Activated CD8-positive, alpha-beta memory T cell treated with anti-CD3 and anti-CD28 coated beads, Interleukin-2, amount 10 ng/mL, durations not matched to agents 7 days and 5 days (primary cell): ENCODE measurements at regions not wholly inside any gene's neighbourhood (a gene's known extent, or its start where the extent isn't known, plus 50 kb on each side); places are given as distances from the start of the nearest gene placed in this dataset.

Source experiments
- ATAC-seq: fragments of 150-1000 bp; cut with Tn5 transposase; one replicate; pipeline ENCODE4 v1.10.0; 2021; ENCODE audit warnings: moderate library complexity
- CTCF ChIA-PET: fragments of 350-600 bp; sonication (Branson Sonifier 250); formaldehyde crosslinking; loops from one replicate; lab custom pipeline; 2021; ENCODE audit warnings: antibody characterized with exemption; lab: Charles Lee
- DNase-seq: peaks from one replicate; pipeline ENCODE4 v3.0.0-alpha.2; 2020
- H3K27ac Mint-ChIP-seq: one replicate; pipeline ENCODE4 v1.8.0; 2021; ENCODE audit warnings: mild to moderate bottlenecking, mixed read lengths
- H3K27me3 Mint-ChIP-seq: one replicate; pipeline ENCODE4 v1.8.0; 2021; ENCODE audit warnings: mixed read lengths
- H3K36me3 Mint-ChIP-seq: one replicate; pipeline ENCODE4 v1.8.0; 2021; ENCODE audit warnings: mild to moderate bottlenecking, mixed read lengths
- H3K4me1 Mint-ChIP-seq: one replicate; pipeline ENCODE4 v1.8.0; 2021; ENCODE audit warnings: mixed read lengths
- H3K4me3 Mint-ChIP-seq: one replicate; pipeline ENCODE4 v1.8.0; 2021; ENCODE audit warnings: mild to moderate bottlenecking, moderate library complexity, mixed read lengths
- H3K9me3 Mint-ChIP-seq: one replicate; pipeline ENCODE4 v1.8.0; 2022; ENCODE audit warnings: low read depth, mixed read lengths

- Mint-ChIP-seq H3K4me3 (no peak overlapping the region), H3K27ac (no peak overlapping the region), H3K27me3 (peaks cover 68% of the 10 kb centered on the region), H3K4me1 (peaks cover 4% of the 10 kb centered on the region), H3K9me3 (no peaks in the 10 kb centered on the region), H3K36me3 (no peaks in the 10 kb centered on the region)
- DNase-seq (no peak), ATAC-seq (peak; percentile 36)
- CTCF ChIA-PET, result interaction anchor here (0.9 kb wide), 1 partner anchor 200 kb away, joined by 4 read pairs; no protein-coding TSS in a partner anchor
Measured at GRCh38 chr4:82044141-82044993, 329.4 kb downstream of the HNRNPD start.

DNA sequence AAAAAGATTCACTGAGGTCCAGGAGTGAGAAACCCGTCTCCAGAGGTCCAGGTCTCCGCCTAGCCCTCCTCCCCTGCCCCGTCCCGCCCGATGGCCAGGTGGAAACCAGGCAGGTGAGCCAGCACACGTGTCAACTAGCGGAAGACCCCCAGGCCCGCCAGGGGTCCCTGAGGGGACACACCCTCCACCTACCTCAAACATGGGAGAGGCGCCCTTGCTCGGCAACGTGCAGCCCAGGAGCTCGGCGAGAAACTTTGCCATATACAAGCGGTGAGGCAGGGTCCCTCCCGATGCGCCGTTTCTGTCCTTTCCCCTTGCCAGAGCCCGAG lies 330.0 kb downstream of the HNRNPD start:
- CTCF ChIA-PET, result no interaction called here
- peaks cover 73% of the 10 kb centered on the region for H3K27me3 Mint-ChIP-seq
- H3K4me1 Mint-ChIP-seq, result peaks cover 4% of the 10 kb centered on the region
- no peak for ATAC-seq
- H3K36me3 Mint-ChIP-seq, result no peaks in the 10 kb centered on the region
- no peak overlapping the region for H3K4me3 Mint-ChIP-seq
- H3K27ac Mint-ChIP-seq, result no peak overlapping the region
- DNase-seq, result no peak
- H3K9me3 Mint-ChIP-seq, result no peaks in the 10 kb centered on the region

DNA sequence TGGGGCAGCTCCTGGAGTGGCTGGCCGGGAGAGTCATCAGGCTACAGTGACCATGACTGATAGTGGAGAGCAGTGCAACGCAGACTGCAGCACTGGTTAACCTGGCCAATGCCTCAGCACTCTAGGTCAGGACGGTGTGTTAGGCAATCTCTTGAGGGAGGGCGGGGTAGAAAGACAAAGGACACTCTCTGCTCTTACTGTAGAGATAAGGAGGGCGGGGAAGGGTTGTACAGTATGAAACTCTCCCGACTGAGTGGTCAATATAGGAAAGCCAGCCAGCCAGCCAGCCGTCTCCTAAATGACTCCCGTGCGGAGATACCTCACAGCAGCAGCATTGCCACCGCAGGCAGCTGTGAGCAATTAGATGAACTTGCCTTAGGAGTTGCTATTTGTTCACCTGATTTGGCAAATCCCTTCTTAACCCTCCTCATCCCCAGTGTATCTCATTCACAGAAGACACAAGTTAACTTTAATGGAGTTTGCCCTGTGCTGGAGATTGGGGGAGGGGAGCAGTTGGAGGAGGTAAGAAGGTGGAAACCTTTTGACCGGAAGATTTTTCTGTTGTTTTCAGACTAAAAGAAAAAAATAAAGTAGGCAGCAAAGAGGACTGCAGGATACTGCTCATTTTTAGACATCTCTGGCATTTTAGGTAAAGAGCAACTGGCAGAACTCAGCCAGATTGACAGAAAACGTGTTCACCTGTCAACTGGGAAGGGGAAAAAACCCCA lies 330.5 kb downstream of the HNRNPD start:
- Mint-ChIP-seq H3K27me3 (peaks cover 77% of the 10 kb centered on the region), H3K9me3 (no peaks in the 10 kb centered on the region), H3K36me3 (no peaks in the 10 kb centered on the region), H3K27ac (no peak overlapping the region), H3K4me1 (peaks cover 4% of the 10 kb centered on the region), H3K4me3 (no peak overlapping the region)
- CTCF ChIA-PET, result no interaction called here
- DNase-seq (no peak), ATAC-seq (no peak)

DNA sequence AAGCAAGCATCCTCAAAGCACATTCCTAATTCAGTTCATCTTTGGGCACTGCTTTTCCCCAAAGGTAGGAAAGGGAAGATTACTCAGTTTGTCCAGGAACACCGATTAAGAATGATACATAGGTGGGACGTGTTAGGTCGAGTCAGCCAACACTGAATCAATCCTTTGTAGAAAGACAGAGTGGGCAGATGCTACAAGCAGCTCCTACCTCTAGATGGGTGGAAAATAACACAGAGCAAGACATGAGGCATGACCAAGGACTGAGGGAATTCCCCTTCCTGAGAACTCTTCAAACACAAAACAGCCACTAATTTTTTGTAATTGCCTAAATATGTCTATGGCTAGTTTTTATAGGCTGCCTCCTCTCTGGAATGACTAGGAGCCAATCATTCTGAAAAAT lies 331.7 kb downstream of the HNRNPD start:
- Mint-ChIP-seq H3K4me1 (peaks cover 2% of the 10 kb centered on the region), H3K36me3 (no peaks in the 10 kb centered on the region), H3K4me3 (no peak overlapping the region), H3K27ac (no peak overlapping the region), H3K9me3 (no peaks in the 10 kb centered on the region), H3K27me3 (peaks cover 73% of the 10 kb centered on the region)
- CTCF ChIA-PET, result no interaction called here
- ATAC-seq (no peak), DNase-seq (no peak)

DNA sequence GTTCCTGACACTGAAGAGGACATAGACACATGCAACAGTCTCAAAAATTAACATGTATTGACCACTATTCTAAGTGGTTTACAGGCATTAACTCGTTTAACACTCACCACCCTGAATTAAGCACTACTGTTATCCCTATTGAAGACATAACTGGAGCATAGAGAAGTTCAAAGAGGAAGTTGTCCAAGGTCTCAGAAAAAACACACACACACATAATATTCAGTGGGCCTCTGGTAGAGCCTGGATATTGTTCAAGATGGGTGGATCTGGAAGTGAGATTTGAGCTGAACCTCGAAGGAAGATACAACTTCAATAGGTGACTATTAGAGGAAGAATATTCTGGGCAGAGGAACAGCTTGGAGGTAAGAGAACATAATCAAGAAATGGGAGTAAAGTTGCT lies 334.9 kb downstream of the HNRNPD start:
- CTCF ChIA-PET, result no interaction called here
- Mint-ChIP-seq H3K9me3 (no peaks in the 10 kb centered on the region), H3K36me3 (no peaks in the 10 kb centered on the region), H3K4me3 (no peak overlapping the region), H3K27ac (no peak overlapping the region), H3K4me1 (peaks cover 2% of the 10 kb centered on the region), H3K27me3 (peaks cover 59% of the 10 kb centered on the region)
- DNase-seq, result no peak
- ATAC-seq, result no peak

DNA sequence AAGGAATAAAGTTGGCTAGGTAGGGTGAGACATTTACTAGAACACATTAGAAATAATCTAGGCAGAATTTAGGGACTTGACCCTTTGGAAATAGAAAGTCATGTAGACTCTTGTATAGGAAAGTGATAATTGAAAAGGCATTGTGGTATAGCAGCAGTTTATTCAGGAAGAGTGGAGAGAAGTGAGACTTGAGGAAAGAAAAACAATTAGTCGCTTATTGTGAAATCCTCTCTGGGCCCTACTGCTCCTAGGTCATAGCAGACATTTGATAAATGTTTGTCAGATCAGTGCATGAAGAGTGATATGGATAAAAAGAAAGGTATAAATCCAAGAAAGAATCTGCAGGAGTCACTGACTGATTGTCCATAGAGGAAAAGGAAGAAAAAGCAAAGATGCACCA lies 337.6 kb downstream of the HNRNPD start:
- ATAC-seq, result no peak
- H3K4me1 Mint-ChIP-seq, result peaks cover 6% of the 10 kb centered on the region
- H3K27ac Mint-ChIP-seq, result no peak overlapping the region
- CTCF ChIA-PET, result no interaction called here
- H3K9me3 Mint-ChIP-seq, result no peaks in the 10 kb centered on the region
- DNase-seq, result no peak
- no peak overlapping the region for H3K4me3 Mint-ChIP-seq
- no peaks in the 10 kb centered on the region for H3K36me3 Mint-ChIP-seq
- peaks cover 43% of the 10 kb centered on the region for H3K27me3 Mint-ChIP-seq

DNA sequence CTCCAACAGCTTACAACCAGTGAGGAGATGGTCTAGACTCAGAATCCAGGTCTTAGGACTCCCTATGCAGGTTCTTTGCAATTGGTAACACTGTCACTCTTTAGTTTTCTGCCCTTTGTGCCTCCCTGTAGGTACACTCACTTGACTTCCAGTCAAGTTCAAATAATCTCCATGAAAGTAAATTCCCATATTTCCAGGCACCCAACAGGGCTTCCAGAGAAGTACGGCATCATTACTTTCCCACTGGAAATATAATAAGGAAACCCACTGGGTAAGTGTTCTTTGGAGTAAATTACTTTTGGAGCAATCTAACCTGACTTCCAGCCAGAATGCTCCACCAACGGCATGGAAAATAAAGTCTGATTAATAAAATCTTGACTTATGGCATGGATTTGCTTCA lies 338.9 kb downstream of the HNRNPD start:
- ATAC-seq, result no peak
- H3K27me3 Mint-ChIP-seq, result peaks cover 38% of the 10 kb centered on the region
- CTCF ChIA-PET, result no interaction called here

GRCh38 chr4:82033862-82034261 lies 339.9 kb downstream of the HNRNPD start:
- Mint-ChIP-seq H3K36me3 (no peaks in the 10 kb centered on the region), H3K27me3 (peaks cover 41% of the 10 kb centered on the region), H3K27ac (no peak overlapping the region), H3K4me3 (no peak overlapping the region), H3K4me1 (peaks cover 6% of the 10 kb centered on the region), H3K9me3 (no peaks in the 10 kb centered on the region)
- CTCF ChIA-PET, result no interaction called here
- DNase-seq (no peak), ATAC-seq (no peak)

More for the DNA sequence above, 338.9 kb downstream of the HNRNPD start:
- peaks cover 6% of the 10 kb centered on the region for H3K4me1 Mint-ChIP-seq
- H3K9me3 Mint-ChIP-seq, result no peaks in the 10 kb centered on the region
- no peak overlapping the region for H3K27ac Mint-ChIP-seq
- DNase-seq, result no peak
- H3K36me3 Mint-ChIP-seq, result no peaks in the 10 kb centered on the region
- H3K4me3 Mint-ChIP-seq, result no peak overlapping the region

DNA sequence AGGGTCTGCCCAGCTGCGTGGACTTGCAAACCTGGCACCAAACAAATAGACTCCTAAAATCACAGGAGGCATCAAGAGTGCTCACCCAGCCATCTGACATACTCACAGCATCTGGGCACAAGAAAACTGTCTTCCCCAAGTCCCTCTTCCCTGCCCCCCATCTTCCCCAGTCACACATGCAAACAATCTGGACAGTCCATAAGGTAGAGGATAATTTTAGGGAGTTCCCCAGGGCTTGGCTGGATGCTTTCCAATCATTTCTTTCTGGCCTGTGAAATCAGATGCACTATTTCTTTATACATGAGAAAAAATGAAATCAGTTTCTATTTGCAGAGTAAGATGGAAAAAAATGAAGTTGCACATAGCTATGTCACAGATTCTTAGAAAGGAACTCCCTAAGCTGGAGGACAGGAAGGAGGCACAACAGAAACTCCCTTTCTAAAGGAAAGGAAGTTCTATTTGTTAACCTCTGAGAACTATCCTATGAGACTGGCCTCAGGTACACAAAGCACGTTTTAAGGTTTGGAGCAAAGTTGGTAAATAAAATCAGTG lies 342.3 kb downstream of the HNRNPD start:
- peaks cover 6% of the 10 kb centered on the region for H3K4me1 Mint-ChIP-seq

DNA sequence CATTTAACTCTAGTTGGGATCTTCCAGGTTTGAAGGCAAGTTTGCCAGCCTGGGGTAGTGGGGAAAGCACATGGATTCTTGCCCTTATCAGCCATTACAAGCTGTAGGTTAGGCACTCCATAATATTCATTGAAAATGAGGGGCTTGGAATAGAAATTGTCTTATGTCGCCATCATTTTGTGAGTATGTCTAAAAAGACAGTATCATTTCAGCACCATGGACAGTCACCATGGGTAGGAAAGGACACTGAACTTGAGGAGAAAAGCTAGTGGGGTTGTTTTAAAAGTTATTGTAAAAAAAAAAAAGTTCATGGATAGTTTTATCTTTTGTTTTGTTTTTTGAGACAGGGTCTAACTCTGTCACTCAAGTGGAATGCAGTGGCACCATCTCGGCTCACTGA lies 356.1 kb downstream of the HNRNPD start:
- Mint-ChIP-seq H3K27me3 (peaks cover 3% of the 10 kb centered on the region), H3K36me3 (no peaks in the 10 kb centered on the region), H3K4me1 (no peaks in the 10 kb centered on the region), H3K4me3 (no peak overlapping the region), H3K9me3 (peaks cover 6% of the 10 kb centered on the region), H3K27ac (no peak overlapping the region)
- DNase-seq (no peak), ATAC-seq (no peak)
- CTCF ChIA-PET, result interaction anchor here (0.9 kb wide), 1 partner anchor 237 kb away, joined by 3 read pairs; no protein-coding TSS in a partner anchor

More for the DNA sequence above, 342.3 kb downstream of the HNRNPD start:
- Mint-ChIP-seq H3K27ac (no peak overlapping the region), H3K4me3 (no peak overlapping the region), H3K27me3 (peaks cover 42% of the 10 kb centered on the region), H3K9me3 (no peaks in the 10 kb centered on the region), H3K36me3 (no peaks in the 10 kb centered on the region)
- CTCF ChIA-PET, result no interaction called here
- DNase-seq (no peak), ATAC-seq (no peak)

GRCh38 chr4:82005158-82005557 lies 368.6 kb downstream of the HNRNPD start:
- DNase-seq, result no peak
- CTCF ChIA-PET, result no interaction called here
- no peak for ATAC-seq
- H3K27me3 Mint-ChIP-seq, result peaks cover 10% of the 10 kb centered on the region
- no peak overlapping the region for H3K4me3 Mint-ChIP-seq
- H3K4me1 Mint-ChIP-seq, result no peaks in the 10 kb centered on the region
- H3K36me3 Mint-ChIP-seq, result no peaks in the 10 kb centered on the region
- peaks cover 2% of the 10 kb centered on the region for H3K9me3 Mint-ChIP-seq
- no peak overlapping the region for H3K27ac Mint-ChIP-seq

- Mint-ChIP-seq H3K4me1 (no peaks in the 10 kb centered on the region), H3K9me3 (peaks cover 2% of the 10 kb centered on the region), H3K36me3 (no peaks in the 10 kb centered on the region), H3K27ac (no peak overlapping the region), H3K27me3 (no peaks in the 10 kb centered on the region), H3K4me3 (no peak overlapping the region)
- CTCF ChIA-PET, result no interaction called here
- DNase-seq, result no peak
- ATAC-seq, result no peak
Measured at GRCh38 chr4:81997313-81997712, 376.5 kb downstream of the HNRNPD start.

- Mint-ChIP-seq H3K27ac (no peak overlapping the region), H3K36me3 (no peaks in the 10 kb centered on the region), H3K9me3 (no peaks in the 10 kb centered on the region), H3K4me1 (no peaks in the 10 kb centered on the region), H3K27me3 (peaks cover 15% of the 10 kb centered on the region), H3K4me3 (no peak overlapping the region)
- DNase-seq (no peak), ATAC-seq (no peak)
- CTCF ChIA-PET, result no interaction called here
Measured at GRCh38 chr4:81990898-81991297, 382.9 kb downstream of the HNRNPD start.

DNA sequence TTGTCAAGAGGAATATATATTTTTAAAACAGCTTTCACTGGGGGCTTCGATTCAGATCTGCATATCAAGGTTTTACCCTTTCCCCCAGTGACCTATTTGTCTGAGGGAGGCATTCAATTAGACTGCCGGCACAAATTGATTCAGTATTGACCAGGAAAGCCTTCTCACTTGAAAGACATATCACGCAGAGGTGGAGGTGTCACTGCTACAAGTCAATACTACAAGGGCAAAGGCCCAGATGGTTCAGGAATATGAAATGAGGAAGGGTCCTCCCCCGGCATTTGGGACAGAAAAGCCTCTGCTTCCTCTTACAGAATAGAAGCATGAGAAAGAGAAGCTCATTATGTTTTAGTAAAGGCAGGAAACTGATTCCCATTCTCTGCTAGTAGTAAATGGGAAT lies 383.6 kb downstream of the HNRNPD start:
- CTCF ChIA-PET, result no interaction called here
- Mint-ChIP-seq H3K4me3 (no peak overlapping the region), H3K27me3 (peaks cover 15% of the 10 kb centered on the region), H3K4me1 (no peaks in the 10 kb centered on the region), H3K36me3 (no peaks in the 10 kb centered on the region), H3K9me3 (no peaks in the 10 kb centered on the region), H3K27ac (no peak overlapping the region)
- ATAC-seq (no peak), DNase-seq (no peak)
